Amniotic epithelial cell (primary cell): ENCODE measurements at regions not wholly inside any gene's neighbourhood (a gene's known extent, or its start where the extent isn't known, plus 50 kb on each side); places are given as distances from the start of the nearest gene placed in this dataset.
"Not testable (repeated sequence)": the region's sequence is repeated elsewhere in the genome, so short reads cannot be mapped to it uniquely, and the experiment has no call there.

ENCODE experiments used
- DNase-seq: peaks from one replicate; pipeline ENCODE4 v3.0.0-alpha.2; 2010; ENCODE audit warnings: low read depth

- no peak for DNase-seq
Measured at GRCh38 chr2:118611691-118612090, 235.8 kb downstream of the EN1 start.

DNA sequence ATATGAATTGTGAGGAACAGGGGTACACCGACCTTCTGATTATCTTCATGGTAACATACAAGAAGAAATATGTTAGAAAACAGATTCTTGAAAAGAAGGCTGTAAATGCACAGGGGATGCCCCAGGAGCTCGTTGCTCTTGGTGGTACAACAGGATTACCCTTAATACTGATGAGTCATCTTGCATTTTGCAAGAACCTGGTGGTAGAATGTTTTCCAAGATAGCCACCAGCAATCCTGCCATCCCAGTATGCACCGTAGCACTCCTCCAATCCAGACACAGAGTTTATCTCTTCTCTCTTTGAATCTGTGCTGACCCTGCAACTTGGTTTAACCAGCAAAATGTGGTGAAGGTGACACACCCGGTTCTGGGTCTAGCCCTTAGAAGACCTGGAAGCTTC, 238.3 kb downstream of the EN1 start:
- DNase-seq: peak; percentile 2

- DNase-seq: no peak
Measured at GRCh38 chr2:118607641-118608040, 239.8 kb downstream of the EN1 start.

GRCh38 chr2:118604811-118605210, 242.6 kb downstream of the EN1 start:
- no peak for DNase-seq

GRCh38 chr2:118604371-118604770, 243.1 kb downstream of the EN1 start:
- no peak for DNase-seq

DNA sequence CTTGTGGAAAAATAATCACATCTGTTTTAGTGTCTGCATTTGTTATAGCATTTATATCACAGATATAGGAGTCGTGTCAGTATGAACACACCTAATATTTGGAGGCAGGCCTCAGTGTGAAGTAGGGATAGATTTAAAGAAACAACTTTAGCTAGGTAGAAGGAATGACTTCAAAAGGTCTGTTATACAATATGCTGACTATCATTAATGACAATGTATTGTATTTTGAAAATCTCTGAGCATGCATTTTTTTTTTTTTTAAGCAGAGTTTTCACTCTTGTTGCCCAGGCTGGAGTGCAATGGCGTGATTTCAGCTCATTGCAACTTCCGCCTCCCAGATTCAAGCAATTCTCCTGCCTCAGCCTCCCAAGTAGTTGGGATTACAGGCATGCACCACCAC, 248.3 kb downstream of the EN1 start:
- no peak for DNase-seq

DNA sequence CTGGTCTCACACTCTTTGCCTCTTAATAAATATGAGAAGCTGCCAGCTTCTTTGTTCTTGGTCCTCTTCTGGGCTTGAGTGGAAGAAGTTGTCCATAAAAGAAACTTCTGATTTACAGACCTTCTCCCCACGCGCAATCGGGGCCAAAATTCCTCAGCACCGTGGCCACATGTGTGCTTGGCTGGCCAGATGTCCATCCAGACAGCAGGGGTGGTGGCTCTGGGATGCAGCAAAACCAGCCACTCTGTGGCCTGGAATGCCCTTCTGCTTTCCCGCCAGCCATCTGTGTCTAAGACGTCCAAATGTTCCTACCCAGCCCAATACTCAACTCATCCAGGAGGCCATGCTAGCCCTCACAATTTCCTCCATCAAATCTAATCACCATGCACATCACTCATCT, 250.8 kb downstream of the EN1 start:
- no peak for DNase-seq

GRCh38 chr2:118593257-118593656, 254.2 kb downstream of the EN1 start:
- no peak for DNase-seq

DNA sequence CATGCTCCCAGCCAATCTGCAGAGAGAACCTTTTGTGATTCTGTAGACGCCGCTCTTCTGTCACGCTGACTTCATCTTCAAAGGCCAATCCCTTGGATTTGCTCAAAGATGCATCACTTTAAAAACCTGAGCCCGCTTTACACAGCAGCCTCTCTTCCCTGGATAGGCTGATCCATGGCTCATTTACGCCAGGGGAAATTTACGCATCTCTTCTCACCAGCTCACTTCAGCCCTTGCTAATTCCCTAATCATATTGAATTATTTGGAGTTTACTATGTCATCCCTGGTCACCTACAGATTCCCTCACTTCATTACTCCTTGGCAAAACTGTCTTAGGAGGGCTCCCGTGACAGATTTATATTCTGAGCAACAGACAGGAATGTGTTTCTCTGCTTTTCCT, 256.2 kb downstream of the EN1 start:
- DNase-seq: no peak

- no peak for DNase-seq
Measured at GRCh38 chr2:118589721-118590120, 257.7 kb downstream of the EN1 start.

DNA sequence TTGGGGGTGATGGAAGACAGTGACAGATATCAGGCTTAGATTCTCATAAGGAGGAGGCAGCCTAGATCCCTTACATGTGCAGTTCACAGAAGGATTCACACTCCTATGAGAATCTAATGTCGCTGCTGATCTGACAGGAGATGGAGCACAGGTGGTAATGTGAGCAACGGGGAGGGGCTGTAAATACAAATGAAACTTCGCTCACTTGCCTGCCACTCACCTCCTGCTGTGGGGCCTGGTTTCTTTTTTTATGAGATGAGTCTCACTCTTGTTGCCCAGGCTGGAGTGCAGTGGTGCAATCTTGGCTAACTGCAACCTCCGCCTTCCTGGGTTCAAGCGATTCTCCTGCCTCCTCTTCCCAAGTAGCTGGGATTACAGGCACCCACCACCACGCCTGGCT, 258.6 kb downstream of the EN1 start:
- DNase-seq: no peak

- DNase-seq: no peak
Measured at GRCh38 chr2:118586312-118586711, 261.1 kb downstream of the EN1 start.

GRCh38 chr2:118584877-118585276, 262.6 kb downstream of the EN1 start:
- no peak for DNase-seq

DNA sequence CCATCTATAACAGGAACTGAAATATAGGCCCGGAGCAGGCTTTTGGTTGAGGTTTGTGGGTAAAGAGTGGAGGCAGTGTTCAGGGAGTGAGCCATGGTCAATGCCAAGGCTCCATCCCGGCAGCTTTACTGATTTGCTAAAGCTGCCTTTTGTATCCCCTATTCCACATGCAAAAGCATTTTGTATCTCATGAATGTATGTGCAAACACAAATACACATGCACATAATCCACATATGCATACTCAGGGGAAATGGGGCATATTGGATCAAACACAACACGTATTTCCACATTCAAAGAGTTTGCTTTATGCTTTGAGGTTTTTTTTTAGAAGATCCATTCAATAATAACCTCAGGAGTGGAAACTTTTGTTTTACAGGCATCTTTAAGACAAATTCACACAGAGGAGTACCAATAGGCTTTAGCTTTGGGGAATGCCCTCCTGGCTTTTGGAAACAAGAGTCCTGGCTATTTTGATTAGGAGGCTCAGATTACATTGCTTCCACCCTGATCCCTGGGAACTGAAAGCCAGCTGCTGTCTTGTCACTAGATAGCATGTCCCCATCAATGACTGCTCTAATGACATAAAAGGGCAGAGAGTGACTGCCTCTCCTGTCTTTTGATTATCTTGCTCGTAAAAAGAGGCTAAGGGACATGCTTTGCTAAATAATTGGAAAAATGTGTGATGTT, 263.2 kb downstream of the EN1 start:
- DNase-seq: no peak

- no peak for DNase-seq
Measured at GRCh38 chr2:118582058-118582457, 265.4 kb downstream of the EN1 start.

DNA sequence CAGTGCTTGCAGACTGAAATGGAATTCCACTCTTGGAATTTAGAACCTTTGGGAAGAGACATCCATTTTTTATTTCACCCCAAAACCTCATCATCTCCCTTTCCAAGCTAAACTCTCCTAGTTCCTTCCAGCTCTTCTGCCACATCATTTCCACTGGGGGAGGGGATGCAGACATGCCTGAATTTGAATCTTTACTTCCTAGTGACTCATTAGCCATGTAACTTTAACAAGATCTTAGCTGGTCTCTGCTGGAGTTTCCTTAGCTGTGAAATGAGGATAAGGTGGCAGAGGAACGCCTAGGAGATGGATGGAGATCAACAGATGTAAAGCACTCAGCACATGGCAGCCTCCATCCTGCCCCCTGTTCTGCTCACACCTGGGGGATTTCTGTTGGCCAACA, 266.8 kb downstream of the EN1 start:
- no peak for DNase-seq

GRCh38 chr2:118580107-118580506, 267.3 kb downstream of the EN1 start:
- DNase-seq: no peak

DNA sequence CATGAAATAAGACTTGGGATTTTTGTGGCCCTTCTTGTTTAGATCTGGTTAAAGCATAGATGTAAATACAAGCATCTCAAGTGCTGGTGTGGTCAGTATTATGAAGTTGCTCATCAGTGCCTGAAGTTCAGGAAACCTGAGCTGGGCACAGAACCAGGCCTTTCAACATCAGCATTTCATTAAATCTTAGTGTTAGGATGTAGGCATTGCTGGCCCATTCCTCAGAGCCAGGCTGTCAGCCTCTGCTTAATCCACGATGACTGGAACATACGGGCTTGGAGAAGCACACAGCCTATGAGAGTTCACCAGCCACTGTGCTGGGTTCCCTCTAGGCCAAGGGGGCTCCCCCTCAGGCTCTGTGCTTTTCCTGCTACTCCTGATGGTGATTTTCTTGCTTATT, 270.2 kb downstream of the EN1 start:
- DNase-seq: peak; percentile 1

DNA sequence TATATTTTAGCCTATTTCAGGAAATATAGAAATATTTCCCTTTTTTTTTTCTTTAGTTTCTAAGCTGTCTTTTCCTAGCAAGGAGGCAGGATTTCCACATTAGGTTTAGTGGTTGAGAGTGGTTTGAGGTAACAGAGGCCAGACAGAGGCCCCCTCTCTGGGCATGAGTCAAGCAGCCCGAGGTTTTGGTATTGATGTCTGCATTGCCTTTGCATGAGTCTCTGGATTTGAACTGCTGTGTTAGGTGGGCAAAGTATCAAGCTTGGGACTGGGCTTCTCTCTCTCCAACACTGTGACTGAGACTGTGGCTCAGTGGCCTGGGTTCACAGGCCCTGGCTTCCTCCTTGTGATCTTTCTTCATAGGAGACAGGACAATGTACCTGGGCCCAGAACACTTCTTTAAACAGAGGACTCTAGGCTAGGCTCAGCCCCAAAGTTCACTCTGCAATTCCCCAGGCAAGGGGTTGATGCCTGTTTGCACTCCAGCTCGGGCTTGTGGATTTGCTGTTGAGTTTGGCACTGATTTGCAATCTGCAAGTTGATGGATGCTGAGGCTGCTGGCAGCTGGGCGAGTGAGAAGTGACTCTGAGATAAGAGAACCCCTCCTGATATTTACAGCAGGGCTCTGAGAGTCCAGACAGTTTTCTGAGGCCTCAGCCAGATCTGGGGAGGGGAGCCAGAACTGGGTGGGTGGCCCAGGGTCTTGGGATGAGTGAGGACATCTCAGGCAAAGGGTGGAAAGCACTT, 271.2 kb downstream of the EN1 start:
- DNase-seq: no peak

DNA sequence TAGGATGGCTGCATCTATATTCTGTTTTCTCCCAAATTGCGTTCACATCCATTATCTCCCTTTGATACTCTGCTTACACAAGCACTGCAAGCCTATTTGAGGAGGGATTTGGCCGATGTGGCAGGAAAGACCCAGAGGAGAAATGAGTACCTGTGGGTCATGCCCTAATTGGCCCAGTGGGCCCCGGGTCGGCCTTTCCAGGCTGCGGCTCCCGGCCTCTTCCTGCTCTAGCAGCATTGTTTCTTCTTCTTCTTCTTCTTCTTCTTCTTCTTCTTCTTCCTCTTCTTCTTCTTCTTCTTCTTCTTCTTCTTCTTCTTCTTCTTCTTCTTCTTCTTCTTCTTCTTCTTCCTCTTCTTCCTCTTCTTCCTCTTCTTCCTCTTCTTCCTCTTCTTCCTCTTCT, 275.1 kb downstream of the EN1 start:
- DNase-seq: not testable (repeated sequence)

- DNase-seq: no peak
Measured at GRCh38 chr2:118569876-118570535, 277.4 kb downstream of the EN1 start.

DNA sequence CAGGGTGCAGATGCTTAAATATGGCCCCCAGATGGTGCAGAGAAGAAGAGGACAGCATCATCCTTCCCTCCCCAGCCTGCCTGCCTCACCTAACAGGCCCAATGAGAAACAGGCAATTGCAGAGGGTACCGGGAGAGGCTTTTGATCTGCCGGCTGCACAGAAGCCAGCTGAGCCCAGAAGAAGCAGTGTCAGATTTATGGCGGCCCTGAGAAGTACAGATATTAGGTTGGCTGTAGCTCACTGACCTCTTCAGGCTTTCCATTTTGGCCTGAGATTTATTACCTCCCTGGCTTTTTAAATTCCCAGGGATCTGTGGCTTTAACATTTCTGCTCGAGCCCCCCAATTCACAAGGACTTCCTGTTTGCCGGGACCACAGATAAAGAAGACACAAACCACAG, 278.7 kb downstream of the EN1 start:
- no peak for DNase-seq

DNA sequence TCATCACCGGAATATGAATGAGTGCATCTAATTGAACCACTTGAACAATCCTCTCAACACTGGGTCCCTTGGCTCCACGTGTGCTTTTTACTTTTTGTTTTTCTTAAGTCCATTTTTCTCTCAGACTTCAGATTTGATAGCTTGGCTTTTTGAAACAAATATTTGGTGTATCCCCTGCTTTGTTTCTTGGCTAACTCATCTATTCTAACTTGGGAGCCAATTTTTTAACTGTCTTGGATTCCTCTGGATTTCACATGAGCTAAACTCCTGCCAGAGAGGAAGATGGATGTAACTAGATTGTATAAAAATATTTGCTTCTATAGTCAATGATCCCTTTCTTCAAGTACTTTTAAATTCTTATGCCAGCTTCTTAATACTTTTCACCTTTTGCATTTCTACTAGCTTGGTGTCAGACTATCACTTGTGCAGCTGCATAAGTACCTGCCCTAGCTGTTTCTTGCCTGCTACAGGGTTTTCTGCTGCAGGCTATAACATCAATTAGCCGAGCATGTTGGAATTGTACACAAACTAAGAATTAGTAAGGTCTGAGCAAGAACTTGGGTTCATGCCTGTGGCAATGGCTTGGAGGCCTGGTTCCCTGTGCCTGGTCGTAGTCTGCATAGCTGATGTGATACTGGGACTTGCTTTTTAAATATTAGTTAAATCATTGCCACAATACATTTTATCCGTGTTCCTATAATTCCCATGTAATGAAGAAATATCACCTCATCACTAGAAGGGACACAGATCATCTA, 281.5 kb downstream of the EN1 start:
- no peak for DNase-seq
